ENCODE measurements at regions not wholly inside any gene's neighbourhood (a gene's known extent, or its start where the extent isn't known, plus 50 kb on each side); places are given as distances from the start of the nearest gene placed in this dataset.

DNA sequence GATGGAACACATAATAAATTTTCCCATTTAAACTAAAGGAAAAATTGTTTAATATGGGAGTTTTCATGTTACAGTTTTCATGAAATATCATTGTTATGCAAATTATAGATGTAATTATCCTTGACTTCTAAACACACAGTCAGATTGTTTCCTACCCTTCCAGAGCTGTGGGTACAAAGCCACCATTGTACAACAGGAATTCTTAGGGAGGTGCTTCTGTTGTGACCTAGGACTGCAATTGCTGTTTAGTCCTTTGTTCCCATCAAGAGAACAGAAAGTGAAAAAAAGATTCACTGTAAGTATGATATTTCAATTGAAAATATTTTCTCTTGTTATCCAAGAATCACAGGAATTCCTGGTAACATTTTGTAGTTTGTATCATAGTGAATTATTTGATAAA is 455.3 kb upstream of the NAALADL2 start:
- H3K56ac ChIP-seq (replicated peaks; ENCODE audit: insufficient read length, low read depth, low read length): no peak overlapping the region
- H4K5ac ChIP-seq (ENCODE audit: insufficient read length, low read depth, low read length): no peak overlapping the region
- H3K4me1 ChIP-seq (replicated peaks in 1 of 4; ENCODE audit: control insufficient read depth in 3 of 4, insufficient read depth in 4 of 4, low read length in 3 of 4): no peaks in the 10 kb centered on the region
- H2BK12ac ChIP-seq (ENCODE audit: low read depth, low read length): no peak overlapping the region
- CTCF ChIA-PET (ENCODE audit: partially characterized antibody): no interaction called here
- DNase-seq (ENCODE audit: low read depth in 1 of 2, low spot score in 2 of 2) (no peak), FAIRE-seq (no peak)
- H3K79me2 ChIP-seq (ENCODE audit: control insufficient read depth in 1 of 2, insufficient read depth in 2 of 2, low read length in 2 of 2): no peaks in the 10 kb centered on the region
- no peak overlapping the region for H3K14ac ChIP-seq (ENCODE audit: insufficient read length)
- H3K23ac ChIP-seq (ENCODE audit: insufficient read length): no peak overlapping the region
- no peaks in the 10 kb centered on the region; a peak in 1 of 4 replicates for H3K9me3 ChIP-seq (ENCODE audit: insufficient read depth in 2 of 2, low read depth in 1 of 2, low read length in 1 of 2)
- no peaks in the 10 kb centered on the region for H4K20me1 ChIP-seq (replicated peaks in 1 of 2; ENCODE audit: control insufficient read depth in 1 of 2, insufficient read depth in 2 of 2, low read length in 2 of 2)
- H3K18ac ChIP-seq (ENCODE audit: extremely low read depth, low read length): no peak overlapping the region
- no peak overlapping the region for H2AFZ ChIP-seq (ENCODE audit: low read length)
- H2BK15ac ChIP-seq (ENCODE audit: low read length): no peak overlapping the region
- POLR2A ChIA-PET (ENCODE audit: partially characterized antibody): no interaction called here
- H3K4ac ChIP-seq (replicated peaks; ENCODE audit: insufficient read length, low read depth, low read length): no peak overlapping the region
- H3K4me2 ChIP-seq (ENCODE audit: insufficient read depth in 1 of 2, low read depth in 2 of 2, low read length in 2 of 2): no peak overlapping the region
- H2BK20ac ChIP-seq (ENCODE audit: low read length): no peak overlapping the region
- H3K79me1 ChIP-seq (ENCODE audit: low read depth, low read length): no peaks in the 10 kb centered on the region
- no peaks in the 10 kb centered on the region for H3K23me2 ChIP-seq (ENCODE audit: low read depth, low read length)
- H4K91ac ChIP-seq (replicated peaks; ENCODE audit: insufficient read length, low read length): no peak overlapping the region
- no peak overlapping the region for H3K4me3 ChIP-seq (ENCODE audit: extremely low read depth in 1 of 4, insufficient read depth in 2 of 4, low read depth in 3 of 4, low read length in 4 of 4)
- H3K9ac ChIP-seq (replicated peaks in 1 of 4; ENCODE audit: extremely low read depth in 1 of 4, low read depth in 3 of 4, low read length in 3 of 4): no peak overlapping the region
- no peak overlapping the region for H3K27ac ChIP-seq (ENCODE audit: low read depth, low read length)
- H2BK5ac ChIP-seq (ENCODE audit: low read depth, low read length): no peak overlapping the region
- no peak overlapping the region for H2BK120ac ChIP-seq (replicated peaks; ENCODE audit: low read depth, low read length)
- no peak overlapping the region for H2AK5ac ChIP-seq (ENCODE audit: low read depth, low read length)
- TF ChIP-seq, protein P1, sequence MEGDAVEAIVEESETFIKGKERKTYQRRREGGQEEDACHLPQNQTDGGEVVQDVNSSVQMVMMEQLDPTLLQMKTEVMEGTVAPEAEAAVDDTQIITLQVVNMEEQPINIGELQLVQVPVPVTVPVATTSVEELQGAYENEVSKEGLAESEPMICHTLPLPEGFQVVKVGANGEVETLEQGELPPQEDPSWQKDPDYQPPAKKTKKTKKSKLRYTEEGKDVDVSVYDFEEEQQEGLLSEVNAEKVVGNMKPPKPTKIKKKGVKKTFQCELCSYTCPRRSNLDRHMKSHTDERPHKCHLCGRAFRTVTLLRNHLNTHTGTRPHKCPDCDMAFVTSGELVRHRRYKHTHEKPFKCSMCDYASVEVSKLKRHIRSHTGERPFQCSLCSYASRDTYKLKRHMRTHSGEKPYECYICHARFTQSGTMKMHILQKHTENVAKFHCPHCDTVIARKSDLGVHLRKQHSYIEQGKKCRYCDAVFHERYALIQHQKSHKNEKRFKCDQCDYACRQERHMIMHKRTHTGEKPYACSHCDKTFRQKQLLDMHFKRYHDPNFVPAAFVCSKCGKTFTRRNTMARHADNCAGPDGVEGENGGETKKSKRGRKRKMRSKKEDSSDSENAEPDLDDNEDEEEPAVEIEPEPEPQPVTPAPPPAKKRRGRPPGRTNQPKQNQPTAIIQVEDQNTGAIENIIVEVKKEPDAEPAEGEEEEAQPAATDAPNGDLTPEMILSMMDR (IDR thresholded peaks at IDR 0.05; ENCODE audit: control extremely low read depth in 1 of 3, insufficient read depth in 1 of 3, low read depth in 1 of 3, low read length in 3 of 3): no peak
- TF ChIP-seq JUN (IDR thresholded peaks at IDR 0.05; ENCODE audit: low read depth, low read length): no peak
- no peak for TF ChIP-seq USF2 (IDR thresholded peaks at IDR 0.05; ENCODE audit: low read length)
- TF ChIP-seq RFX5 (IDR thresholded peaks at IDR 0.05; ENCODE audit: borderline replicate concordance, low read depth, low read length): no peak
- TF ChIP-seq SP2 (IDR thresholded peaks at IDR 0.05; ENCODE audit: low read length): no peak
- TF ChIP-seq SUZ12 (IDR thresholded peaks at IDR 0.05; ENCODE audit: low read length): no peak
- H4K8ac ChIP-seq (ENCODE audit: extremely low read depth, insufficient read depth, low read length): no peak overlapping the region
- no peaks in the 10 kb centered on the region for H3K27me3 ChIP-seq (replicated peaks in 1 of 4; ENCODE audit: control insufficient read depth in 3 of 4, extremely low read depth in 1 of 4, insufficient read depth in 3 of 4, low read length in 3 of 4)
- H3K36me3 ChIP-seq (ENCODE audit: control insufficient read depth in 2 of 4, insufficient read depth in 4 of 4, low read length in 3 of 4): no peaks in the 10 kb centered on the region
